ENCODE measurements at regions not wholly inside any gene's neighbourhood (a gene's known extent, or its start where the extent isn't known, plus 50 kb on each side); places are given as distances from the start of the nearest gene placed in this dataset.

DNA sequence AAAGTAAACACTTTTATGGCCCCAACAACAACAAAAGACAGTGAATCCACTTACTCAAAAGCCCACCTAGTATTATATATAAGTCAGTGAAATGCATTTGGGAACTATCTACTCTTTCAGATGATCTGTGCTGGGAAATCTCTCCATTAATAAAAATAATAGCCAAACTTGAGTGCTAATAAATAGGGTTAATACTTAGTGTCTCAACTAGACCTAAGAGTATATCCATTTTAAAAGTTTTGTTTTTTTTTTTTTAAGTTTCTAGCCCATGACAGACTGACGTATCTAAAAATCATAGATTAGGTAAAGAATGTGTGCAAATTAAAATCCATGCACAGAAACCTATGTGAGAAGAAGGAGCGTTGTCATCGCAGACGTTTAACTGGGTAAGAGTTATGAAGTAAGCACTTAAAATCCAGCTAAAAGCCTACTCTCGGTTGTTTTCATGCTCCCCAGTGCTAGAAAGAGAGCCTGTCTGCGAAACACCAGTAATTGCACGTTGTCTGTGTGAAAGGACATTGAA is 83.4 kb upstream of the PELI1 start:
- no peak for TF ChIP-seq POLR2AphosphoS5 (IDR thresholded peaks at IDR 0.05; ENCODE audit: borderline replicate concordance, low read depth, low read length)
- no peak for TF ChIP-seq EZH2 (IDR thresholded peaks at IDR 0.05)
